Esophagus muscularis mucosa (tissue), 4 donors: ENCODE measurements at regions not wholly inside any gene's neighbourhood (a gene's known extent, or its start where the extent isn't known, plus 50 kb on each side); places are given as distances from the start of the nearest gene placed in this dataset.

Experiments used
- EP300 ChIP-seq: sonication (generic); formaldehyde crosslinking; IDR thresholded peaks from one replicate; pipeline ENCODE4 v1.6.1; 2017; ENCODE audit warnings: antibody characterized with exemption
- POLR2A ChIP-seq: fragments of 450-650 bp; IDR thresholded peaks from one replicate; pipeline ENCODE4 v1.6.1; 2017; ENCODE audit warnings: antibody characterized with exemption, moderate library complexity, mild to moderate bottlenecking, low read depth
- POLR2AphosphoS5 ChIP-seq, 2 donors: sonication (generic); formaldehyde crosslinking; IDR thresholded peaks; one replicate each; pipeline ENCODE4 v1.6.1; 2017; ENCODE audit warnings: antibody characterized with exemption in 2 of 2
- TF ChIP-seq, protein P1 (sequence below), 3 experiments: fragments of 200-600 bp in 2 of 3; fragments of 450-650 bp in 1 of 3; sonication (generic) in 2 of 3; IDR thresholded peaks; one replicate each; pipeline ENCODE4 v1.5.1; 2017 to 2019; ENCODE audit warnings: antibody characterized with exemption in 3 of 3, mild to moderate bottlenecking in 2 of 3, moderate library complexity in 1 of 3

DNA sequence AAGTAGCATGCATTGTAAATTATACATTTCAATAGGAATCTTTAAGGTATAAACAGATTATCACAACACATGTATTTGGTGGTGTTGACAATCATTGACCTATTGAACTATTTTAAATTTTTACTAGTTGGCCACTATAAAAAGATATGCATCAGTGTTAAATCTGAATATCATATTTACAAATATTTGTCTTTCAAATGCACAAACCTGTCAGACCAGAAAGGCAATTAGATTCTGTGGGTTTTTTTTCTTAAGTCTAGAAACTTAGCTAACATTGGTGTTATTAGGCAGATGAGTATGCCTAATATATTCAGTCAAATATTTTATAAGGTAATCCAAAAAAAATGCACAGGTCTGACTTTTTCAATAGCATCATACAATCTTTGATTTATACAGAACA is 241.4 kb upstream of the DGKB start:
- TF ChIP-seq, protein P1, sequence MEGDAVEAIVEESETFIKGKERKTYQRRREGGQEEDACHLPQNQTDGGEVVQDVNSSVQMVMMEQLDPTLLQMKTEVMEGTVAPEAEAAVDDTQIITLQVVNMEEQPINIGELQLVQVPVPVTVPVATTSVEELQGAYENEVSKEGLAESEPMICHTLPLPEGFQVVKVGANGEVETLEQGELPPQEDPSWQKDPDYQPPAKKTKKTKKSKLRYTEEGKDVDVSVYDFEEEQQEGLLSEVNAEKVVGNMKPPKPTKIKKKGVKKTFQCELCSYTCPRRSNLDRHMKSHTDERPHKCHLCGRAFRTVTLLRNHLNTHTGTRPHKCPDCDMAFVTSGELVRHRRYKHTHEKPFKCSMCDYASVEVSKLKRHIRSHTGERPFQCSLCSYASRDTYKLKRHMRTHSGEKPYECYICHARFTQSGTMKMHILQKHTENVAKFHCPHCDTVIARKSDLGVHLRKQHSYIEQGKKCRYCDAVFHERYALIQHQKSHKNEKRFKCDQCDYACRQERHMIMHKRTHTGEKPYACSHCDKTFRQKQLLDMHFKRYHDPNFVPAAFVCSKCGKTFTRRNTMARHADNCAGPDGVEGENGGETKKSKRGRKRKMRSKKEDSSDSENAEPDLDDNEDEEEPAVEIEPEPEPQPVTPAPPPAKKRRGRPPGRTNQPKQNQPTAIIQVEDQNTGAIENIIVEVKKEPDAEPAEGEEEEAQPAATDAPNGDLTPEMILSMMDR (IDR thresholded peaks at IDR 0.05) = no peak
- TF ChIP-seq EP300 (no peak), POLR2A (no peak), POLR2AphosphoS5 (IDR thresholded peaks at IDR 0.05) (no peak)
